Gastroesophageal sphincter (tissue), 3 donors: ENCODE measurements at regions not wholly inside any gene's neighbourhood (a gene's known extent, or its start where the extent isn't known, plus 50 kb on each side); places are given as distances from the start of the nearest gene placed in this dataset.
"Not testable (repeated sequence)": the region's sequence is repeated elsewhere in the genome, so short reads cannot be mapped to it uniquely, and the experiment has no call there.

Experiments
- CTCF ChIP-seq, 4 experiments: fragments of 200-600 bp in 2 of 4; fragments of 450-650 bp in 2 of 4; sonication (generic) in 1 of 4; IDR thresholded peaks; one replicate each; pipeline ENCODE4 v1.5.1; 2017 to 2019; ENCODE audit warnings: antibody characterized with exemption in 4 of 4, mild to moderate bottlenecking in 2 of 4, moderate library complexity in 2 of 4
- EP300 ChIP-seq: sonication (generic); formaldehyde crosslinking; IDR thresholded peaks from one replicate; pipeline ENCODE4 v1.6.1; 2017; ENCODE audit warnings: antibody characterized with exemption, mild to moderate bottlenecking
- POLR2A ChIP-seq, 2 donors: fragments of 450-650 bp; IDR thresholded peaks; one replicate each; pipeline ENCODE4 v1.6.1; 2017; ENCODE audit warnings: antibody characterized with exemption in 2 of 2, mild to moderate bottlenecking in 2 of 2, moderate library complexity in 1 of 2
- POLR2AphosphoS5 ChIP-seq: sonication (generic); formaldehyde crosslinking; IDR thresholded peaks from one replicate; pipeline ENCODE4 v1.6.1; 2017; ENCODE audit warnings: antibody characterized with exemption

GRCh38 chr21:9978371-9978770, 543.0 kb upstream of the TPTE start:
- not testable (repeated sequence) for TF ChIP-seq POLR2A (IDR thresholded peaks at IDR 0.05); POLR2AphosphoS5; CTCF (IDR thresholded peaks at IDR 0.05); EP300
